SU-DHL-6 (cell line): ENCODE measurements at regions not wholly inside any gene's neighbourhood (a gene's known extent, or its start where the extent isn't known, plus 50 kb on each side); places are given as distances from the start of the nearest gene placed in this dataset.

ENCODE experiments used
- EZH2phosphoT487 ChIP-seq: fragments of 200-600 bp; sonication (generic), shearing (Covaris generic); conservative IDR thresholded peaks from 2 replicates; pipeline ENCODE4 v1.6.1; 2018; ENCODE audit warnings: mild to moderate bottlenecking, antibody characterized with exemption, low read length, moderate library complexity, mixed read lengths
- TF ChIP-seq, protein P1 (sequence below): fragments of 200-600 bp; sonication (generic); IDR thresholded peaks from one replicate; pipeline ENCODE4 v1.5.1; 2017; ENCODE audit warnings: antibody characterized with exemption, mild to moderate bottlenecking, low read length, moderate library complexity; ENCODE audit not compliant: insufficient read depth, poor library complexity, severe bottlenecking

DNA sequence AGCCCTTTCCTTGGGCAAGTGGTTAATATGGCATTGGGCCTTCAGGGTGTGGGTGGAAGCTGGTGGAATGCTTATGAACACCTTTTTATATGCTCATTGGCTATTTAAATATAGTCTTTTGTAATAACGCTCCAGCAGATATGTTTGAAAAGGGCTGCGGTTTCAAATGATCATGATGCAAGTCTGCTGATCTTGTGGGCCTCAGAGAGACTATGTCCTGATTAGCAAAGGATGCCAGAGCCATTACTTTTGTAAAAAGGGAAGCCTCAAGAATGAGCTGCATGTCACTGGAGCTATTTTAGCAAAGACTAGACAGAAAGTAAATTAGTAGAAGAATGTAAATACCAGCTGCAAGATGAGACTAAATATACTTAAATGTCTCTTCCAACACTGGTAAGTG, 200.5 kb downstream of the GXYLT1 start:
- TF ChIP-seq, protein P1, sequence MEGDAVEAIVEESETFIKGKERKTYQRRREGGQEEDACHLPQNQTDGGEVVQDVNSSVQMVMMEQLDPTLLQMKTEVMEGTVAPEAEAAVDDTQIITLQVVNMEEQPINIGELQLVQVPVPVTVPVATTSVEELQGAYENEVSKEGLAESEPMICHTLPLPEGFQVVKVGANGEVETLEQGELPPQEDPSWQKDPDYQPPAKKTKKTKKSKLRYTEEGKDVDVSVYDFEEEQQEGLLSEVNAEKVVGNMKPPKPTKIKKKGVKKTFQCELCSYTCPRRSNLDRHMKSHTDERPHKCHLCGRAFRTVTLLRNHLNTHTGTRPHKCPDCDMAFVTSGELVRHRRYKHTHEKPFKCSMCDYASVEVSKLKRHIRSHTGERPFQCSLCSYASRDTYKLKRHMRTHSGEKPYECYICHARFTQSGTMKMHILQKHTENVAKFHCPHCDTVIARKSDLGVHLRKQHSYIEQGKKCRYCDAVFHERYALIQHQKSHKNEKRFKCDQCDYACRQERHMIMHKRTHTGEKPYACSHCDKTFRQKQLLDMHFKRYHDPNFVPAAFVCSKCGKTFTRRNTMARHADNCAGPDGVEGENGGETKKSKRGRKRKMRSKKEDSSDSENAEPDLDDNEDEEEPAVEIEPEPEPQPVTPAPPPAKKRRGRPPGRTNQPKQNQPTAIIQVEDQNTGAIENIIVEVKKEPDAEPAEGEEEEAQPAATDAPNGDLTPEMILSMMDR = no peak
- no peak for TF ChIP-seq EZH2phosphoT487
